Endothelial cell of umbilical vein (primary cell): ENCODE measurements at regions not wholly inside any gene's neighbourhood (a gene's known extent, or its start where the extent isn't known, plus 50 kb on each side); places are given as distances from the start of the nearest gene placed in this dataset.

Experiments used
- CTCF ChIP-seq, 2 donors: IDR thresholded peaks; 1 replicate in 1 of 2; 2 replicates in 1 of 2; pipeline ENCODE4 v1.5.1; 2011; ENCODE audit warnings: low read length in 2 of 2, mild to moderate bottlenecking in 2 of 2, moderate library complexity in 2 of 2, control low read depth in 1 of 2, inconsistent platforms in 1 of 2, low read depth in 1 of 2; ENCODE audit not compliant: insufficient read depth in 1 of 2; ENCODE audit errors: extremely low read depth in 1 of 2
- EZH2 ChIP-seq: IDR thresholded peaks from 2 replicates; pipeline ENCODE4 v1.6.1; 2012; ENCODE audit warnings: borderline replicate concordance, low read depth, mild to moderate bottlenecking, moderate library complexity, low read length, inconsistent platforms; ENCODE audit not compliant: severe bottlenecking
- FOS ChIP-seq: IDR thresholded peaks from 2 replicates; pipeline ENCODE4 v1.6.1; 2011; ENCODE audit warnings: mild to moderate bottlenecking, low read length, moderate library complexity, borderline replicate concordance; ENCODE audit not compliant: insufficient read depth
- GATA2 ChIP-seq: IDR thresholded peaks from 2 replicates; pipeline ENCODE4 v1.7.0; 2011; ENCODE audit warnings: low read depth, mild to moderate bottlenecking, moderate library complexity, mixed read lengths, low read length; ENCODE audit not compliant: insufficient read length, insufficient read depth
- JUN ChIP-seq: IDR thresholded peaks from 2 replicates; pipeline ENCODE4 v1.6.1; 2011; ENCODE audit warnings: borderline replicate concordance, low read depth; ENCODE audit not compliant: insufficient read length, insufficient read depth
- MAX ChIP-seq: IDR thresholded peaks from 2 replicates; pipeline ENCODE4 v1.6.1; 2011; ENCODE audit not compliant: insufficient read depth, insufficient read length
- MYC ChIP-seq: IDR thresholded peaks from one replicate; pipeline ENCODE4 v1.6.1; 2011; ENCODE audit warnings: mild to moderate bottlenecking, low read depth, low read length
- POLR2A ChIP-seq: IDR thresholded peaks from 2 replicates; pipeline ENCODE4 v1.6.1; 2012; ENCODE audit warnings: low read depth, mild to moderate bottlenecking, control low read depth, low read length
- POLR2AphosphoS5 ChIP-seq: IDR thresholded peaks from 2 replicates; pipeline ENCODE4 v1.6.1; 2012; ENCODE audit warnings: low read depth, mild to moderate bottlenecking, control low read depth, low read length, moderate library complexity; ENCODE audit not compliant: insufficient read depth

GRCh38 chr19:37304190-37304883 lies 66.6 kb upstream of the ZNF527 start:
- no peak for TF ChIP-seq EZH2
- no peak for TF ChIP-seq POLR2A
- TF ChIP-seq CTCF (IDR thresholded peaks at IDR 0.05; ENCODE audit: extremely low read depth in 1 of 2, insufficient read depth in 1 of 2, low read depth in 1 of 2, low read length in 2 of 2): no peak
- no peak for TF ChIP-seq POLR2AphosphoS5
- TF ChIP-seq MYC: no peak
- TF ChIP-seq FOS: no peak
- no peak for TF ChIP-seq MAX
- TF ChIP-seq JUN: no peak
- TF ChIP-seq GATA2: no peak
